AG10803 (cell line): ENCODE measurements at regions not wholly inside any gene's neighbourhood (a gene's known extent, or its start where the extent isn't known, plus 50 kb on each side); places are given as distances from the start of the nearest gene placed in this dataset.

Source experiments
- DNase-seq: peaks from one replicate; pipeline ENCODE4 v3.0.0; 2010; ENCODE audit warnings: low read depth
- H3K4me3 ChIP-seq: 2 replicates; pipeline ENCODE4 v1.5.1; 2011; ENCODE audit warnings: mild to moderate bottlenecking, low read length, control low read depth
- TF ChIP-seq, protein P1 (sequence below): conservative IDR thresholded peaks from 2 replicates; pipeline ENCODE4 v1.5.1; 2011; ENCODE audit warnings: mild to moderate bottlenecking, low read length, control low read depth, inconsistent platforms

DNA sequence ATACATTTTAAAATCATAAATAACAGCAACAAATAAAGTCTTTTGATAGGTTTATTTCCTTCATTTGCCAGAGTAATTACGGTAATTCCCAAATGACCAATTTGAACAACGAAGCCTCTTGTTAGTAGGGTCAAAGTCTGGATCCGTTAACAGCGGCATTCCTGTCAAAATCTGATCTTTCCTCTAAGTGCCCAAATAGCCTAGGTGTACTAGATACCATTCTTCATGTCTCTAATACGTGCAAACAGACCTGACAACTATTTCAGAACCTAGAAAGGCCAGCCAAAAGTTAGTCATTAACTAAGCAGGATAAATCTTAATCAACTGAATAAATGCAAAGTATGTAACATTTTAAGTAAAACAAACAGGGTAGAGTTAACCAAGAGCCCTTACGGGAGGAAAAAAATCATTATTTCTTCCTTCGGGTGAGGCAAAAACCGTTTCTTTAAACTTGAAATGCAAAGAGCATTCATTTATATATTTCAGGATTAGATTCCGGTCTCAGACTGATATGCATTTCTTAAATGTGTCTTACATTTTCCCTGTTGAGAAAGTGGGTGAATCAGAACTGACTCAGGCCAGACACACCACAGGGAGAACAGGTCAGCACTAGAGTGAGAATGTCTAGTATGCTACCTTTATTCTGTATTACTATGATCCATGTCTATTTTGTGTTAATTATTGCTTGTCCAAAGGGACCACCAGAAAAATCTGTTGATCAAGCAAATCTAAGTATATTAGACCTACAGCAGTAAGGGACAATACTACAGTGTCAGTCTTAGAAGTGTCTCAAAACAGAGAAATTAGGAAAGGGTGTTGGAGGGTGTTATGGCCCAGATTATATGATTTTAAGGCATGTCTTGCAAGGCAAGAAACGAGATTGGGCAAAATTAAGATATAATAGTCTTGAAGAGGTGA is 141.5 kb upstream of the NDUFV2 start:
- peak; percentile 74 for DNase-seq
- TF ChIP-seq, protein P1, sequence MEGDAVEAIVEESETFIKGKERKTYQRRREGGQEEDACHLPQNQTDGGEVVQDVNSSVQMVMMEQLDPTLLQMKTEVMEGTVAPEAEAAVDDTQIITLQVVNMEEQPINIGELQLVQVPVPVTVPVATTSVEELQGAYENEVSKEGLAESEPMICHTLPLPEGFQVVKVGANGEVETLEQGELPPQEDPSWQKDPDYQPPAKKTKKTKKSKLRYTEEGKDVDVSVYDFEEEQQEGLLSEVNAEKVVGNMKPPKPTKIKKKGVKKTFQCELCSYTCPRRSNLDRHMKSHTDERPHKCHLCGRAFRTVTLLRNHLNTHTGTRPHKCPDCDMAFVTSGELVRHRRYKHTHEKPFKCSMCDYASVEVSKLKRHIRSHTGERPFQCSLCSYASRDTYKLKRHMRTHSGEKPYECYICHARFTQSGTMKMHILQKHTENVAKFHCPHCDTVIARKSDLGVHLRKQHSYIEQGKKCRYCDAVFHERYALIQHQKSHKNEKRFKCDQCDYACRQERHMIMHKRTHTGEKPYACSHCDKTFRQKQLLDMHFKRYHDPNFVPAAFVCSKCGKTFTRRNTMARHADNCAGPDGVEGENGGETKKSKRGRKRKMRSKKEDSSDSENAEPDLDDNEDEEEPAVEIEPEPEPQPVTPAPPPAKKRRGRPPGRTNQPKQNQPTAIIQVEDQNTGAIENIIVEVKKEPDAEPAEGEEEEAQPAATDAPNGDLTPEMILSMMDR = no peak

GRCh38 chr18:8962192-8962779 is 140.2 kb upstream of the NDUFV2 start:
- TF ChIP-seq, protein P1 = no peak
- H3K4me3 ChIP-seq = no peak overlapping the region
- DNase-seq = no peak

More for the DNA sequence above, 141.5 kb upstream of the NDUFV2 start:
- H3K4me3 ChIP-seq = no peak overlapping the region

GRCh38 chr18:8962855-8963635 is 139.5 kb upstream of the NDUFV2 start:
- no peak overlapping the region for H3K4me3 ChIP-seq
- no peak for DNase-seq
- TF ChIP-seq, protein P1 = no peak

DNA sequence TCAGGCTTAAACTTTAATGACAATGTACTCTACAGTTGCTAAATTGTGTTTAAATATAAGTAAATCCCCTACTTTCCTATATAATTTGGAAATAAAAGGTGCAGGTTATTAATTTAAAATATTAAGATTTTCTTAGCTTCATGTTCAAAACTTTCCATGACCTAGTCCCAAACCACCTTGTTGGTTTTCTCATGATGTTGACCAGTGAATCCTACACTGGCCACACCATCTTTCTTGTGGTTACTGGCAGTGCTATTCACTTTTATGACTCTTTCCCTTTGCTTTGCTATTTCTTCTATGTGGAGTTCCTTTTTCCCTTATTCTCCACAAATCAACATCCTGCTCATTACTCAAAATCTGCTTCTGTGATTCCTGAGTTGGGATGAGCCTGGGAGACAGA is 138.6 kb upstream of the NDUFV2 start:
- no peak for DNase-seq
- H3K4me3 ChIP-seq = no peak overlapping the region
- TF ChIP-seq, protein P1 = no peak

- H3K4me3 ChIP-seq = no peak overlapping the region
- TF ChIP-seq, protein P1 = no peak
- no peak for DNase-seq
Observed at GRCh38 chr18:8965398-8965797, 137.1 kb upstream of the NDUFV2 start.

DNA sequence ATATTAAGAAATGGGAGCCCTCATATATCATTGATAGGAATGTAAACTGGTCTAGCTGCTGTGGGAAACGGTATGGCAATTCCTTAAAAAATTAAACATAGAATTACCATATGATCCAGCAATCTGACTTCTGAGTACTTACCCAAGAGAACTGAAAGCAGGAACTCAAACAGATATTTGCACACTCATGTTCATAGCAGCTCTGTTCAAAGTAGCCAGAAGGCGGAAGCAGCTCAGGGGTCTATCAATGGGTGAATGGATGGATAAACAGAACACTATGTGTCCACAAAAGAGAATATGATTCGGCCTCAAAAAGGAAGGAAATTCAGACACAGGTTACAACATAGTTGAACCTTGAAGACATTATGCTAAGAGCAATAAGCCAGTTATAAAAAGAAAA is 135.7 kb upstream of the NDUFV2 start:
- TF ChIP-seq, protein P1 = no peak
- DNase-seq = no peak
- no peak overlapping the region for H3K4me3 ChIP-seq
